Right hindlimb (tissue), 1 donor: ENCODE measurements at regions not wholly inside any gene's neighbourhood (a gene's known extent, or its start where the extent isn't known, plus 50 kb on each side); places are given as distances from the start of the nearest gene placed in this dataset.

ENCODE experiments used
- DNase-seq: peaks from one replicate; pipeline ENCODE4 v3.0.0-alpha.2; 2018

GRCh38 chr2:174667250-174667860 is 69.8 kb upstream of the WIPF1 start:
- no peak for DNase-seq

- no peak for DNase-seq
Measured at GRCh38 chr2:174666845-174667244, 69.2 kb upstream of the WIPF1 start.

- no peak for DNase-seq
Measured at GRCh38 chr2:174666312-174666711, 68.7 kb upstream of the WIPF1 start.

- DNase-seq = no peak
Measured at GRCh38 chr2:174664084-174664759, 66.6 kb upstream of the WIPF1 start.

- DNase-seq = peak; percentile 69
Measured at GRCh38 chr2:174663550-174663949, 65.9 kb upstream of the WIPF1 start.

GRCh38 chr2:174662859-174663258 is 65.3 kb upstream of the WIPF1 start:
- no peak for DNase-seq

GRCh38 chr2:174662459-174662858 is 64.9 kb upstream of the WIPF1 start:
- DNase-seq = no peak

GRCh38 chr2:174660984-174661675 is 63.5 kb upstream of the WIPF1 start:
- no peak for DNase-seq

- no peak for DNase-seq
Measured at GRCh38 chr2:174659069-174659900, 61.7 kb upstream of the WIPF1 start.

GRCh38 chr2:174656676-174657176 is 59.1 kb upstream of the WIPF1 start:
- no peak for DNase-seq

GRCh38 chr2:174656035-174656434 is 58.4 kb upstream of the WIPF1 start:
- DNase-seq = no peak

- DNase-seq = no peak
Measured at GRCh38 chr2:174654419-174654941, 56.9 kb upstream of the WIPF1 start.

GRCh38 chr2:174648896-174649295 is 51.3 kb upstream of the WIPF1 start:
- no peak for DNase-seq
